Mononuclear cell (primary cell): ENCODE measurements at regions not wholly inside any gene's neighbourhood (a gene's known extent, or its start where the extent isn't known, plus 50 kb on each side); places are given as distances from the start of the nearest gene placed in this dataset.
"Not testable (repeated sequence)": the region's sequence is repeated elsewhere in the genome, so short reads cannot be mapped to it uniquely, and the experiment has no call there.

Experiments used
- H3K27me3 ChIP-seq: 2 replicates; pipeline ENCODE4 v1.6.0; 2011; ENCODE audit warnings: low read length, control low read depth; ENCODE audit not compliant: insufficient read depth
- H3K4me1 ChIP-seq: 2 replicates; pipeline ENCODE4 v1.5.1; 2011; ENCODE audit warnings: mild to moderate bottlenecking, low read length, control low read depth; ENCODE audit not compliant: insufficient read depth
- H3K4me3 ChIP-seq: 2 replicates; pipeline ENCODE4 v1.5.1; 2011; ENCODE audit warnings: mild to moderate bottlenecking, low read length, moderate library complexity
- H3K9me3 ChIP-seq: 2 replicates; pipeline ENCODE4 v1.5.1; 2011; ENCODE audit warnings: low read depth, mild to moderate bottlenecking, control low read depth, low read length

DNA sequence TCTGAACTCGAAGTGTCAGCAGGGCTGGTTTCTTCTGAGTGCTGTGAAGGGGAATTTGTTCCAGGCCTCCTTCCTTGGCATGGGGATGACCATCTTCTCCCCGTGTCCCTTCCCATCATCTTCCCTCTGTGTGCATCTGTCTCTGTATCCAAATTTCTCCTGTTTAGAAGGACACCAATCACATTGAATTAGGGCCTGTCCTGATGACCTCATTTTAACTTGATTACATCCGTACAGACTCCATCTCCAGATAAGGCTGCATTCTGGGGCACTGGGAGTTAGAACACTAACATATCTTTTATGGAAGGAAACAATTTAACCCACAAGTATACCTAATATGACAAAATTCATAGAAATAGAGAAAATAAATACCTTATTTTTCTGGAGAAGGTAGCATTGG, 76.8 kb upstream of the ANKRD1 start:
- Histone ChIP-seq H3K4me3 (no peak overlapping the region), H3K9me3 (no peaks in the 10 kb centered on the region), H3K4me1 (no peaks in the 10 kb centered on the region), H3K27me3 (no peaks in the 10 kb centered on the region)

DNA sequence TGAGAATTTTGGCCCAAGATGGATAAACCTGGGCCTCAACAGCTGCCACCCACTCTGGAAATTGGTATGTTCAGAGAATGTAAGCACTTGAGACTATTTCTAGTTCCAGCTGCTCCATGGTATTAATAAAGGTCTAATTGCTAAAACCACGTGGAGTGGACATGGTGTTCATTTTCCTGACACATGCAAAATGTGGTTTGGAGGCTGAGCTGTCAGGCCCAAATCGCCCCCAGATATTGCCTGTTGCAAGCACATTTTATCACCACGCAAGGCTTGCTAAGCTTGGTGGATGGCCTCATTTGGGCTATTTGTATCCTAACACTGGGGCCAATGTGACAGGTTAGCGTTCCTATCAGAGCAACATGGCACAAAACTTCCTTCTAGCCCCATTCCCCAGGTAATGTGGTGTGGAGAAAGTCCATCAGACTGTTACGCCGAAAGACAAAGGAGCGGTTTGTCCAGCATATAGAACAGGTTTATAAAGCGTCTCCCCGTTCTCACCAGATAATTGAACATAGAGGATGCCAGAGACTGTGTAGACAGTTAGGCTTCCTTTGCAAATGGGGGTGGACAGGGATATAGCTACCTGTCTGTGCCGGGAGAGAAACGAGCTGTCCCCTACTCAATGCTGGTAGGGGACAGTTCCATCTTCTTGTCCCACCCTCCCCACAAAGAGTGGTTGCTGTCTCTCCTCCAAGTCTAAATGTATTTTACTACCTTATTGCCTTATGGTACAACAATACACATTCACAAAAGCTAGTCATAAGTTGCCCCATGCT, 78.0 kb upstream of the ANKRD1 start:
- Histone ChIP-seq H3K27me3 (no peaks in the 10 kb centered on the region), H3K9me3 (no peaks in the 10 kb centered on the region), H3K4me1 (no peaks in the 10 kb centered on the region), H3K4me3 (no peak overlapping the region)

DNA sequence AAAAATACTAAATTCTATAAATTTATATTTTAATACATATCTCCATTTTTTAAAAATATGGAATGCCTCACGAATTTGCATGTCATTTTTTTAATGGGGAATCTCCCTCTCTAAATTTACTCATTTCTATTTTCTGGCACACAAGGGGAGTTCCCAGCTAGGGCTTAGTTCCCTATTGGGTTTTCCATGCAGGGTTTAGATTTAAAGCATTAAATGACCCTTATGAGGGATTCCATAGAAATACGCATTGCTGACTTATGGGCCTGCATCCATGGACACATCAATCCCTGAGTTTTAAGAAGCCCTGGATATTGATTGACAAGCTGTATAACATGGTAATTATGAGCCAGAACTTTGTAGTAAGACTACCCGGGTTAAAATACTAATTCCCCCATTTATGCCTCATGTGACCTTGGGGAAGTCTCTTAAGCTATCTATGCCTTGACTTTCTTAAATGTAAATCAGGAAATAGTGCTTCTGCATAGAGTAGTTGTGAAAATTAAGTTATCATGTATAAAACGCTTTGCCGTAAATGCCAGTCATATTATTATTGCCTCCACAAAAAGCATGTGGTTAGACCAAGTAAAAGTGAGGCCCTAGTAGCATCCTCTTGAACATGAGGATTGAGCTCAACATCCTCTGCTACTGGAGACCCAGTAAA, 78.8 kb upstream of the ANKRD1 start:
- no peak overlapping the region for H3K4me3 ChIP-seq
- no peaks in the 10 kb centered on the region for H3K27me3 ChIP-seq
- no peaks in the 10 kb centered on the region for H3K4me1 ChIP-seq
- H3K9me3 ChIP-seq, result no peaks in the 10 kb centered on the region

DNA sequence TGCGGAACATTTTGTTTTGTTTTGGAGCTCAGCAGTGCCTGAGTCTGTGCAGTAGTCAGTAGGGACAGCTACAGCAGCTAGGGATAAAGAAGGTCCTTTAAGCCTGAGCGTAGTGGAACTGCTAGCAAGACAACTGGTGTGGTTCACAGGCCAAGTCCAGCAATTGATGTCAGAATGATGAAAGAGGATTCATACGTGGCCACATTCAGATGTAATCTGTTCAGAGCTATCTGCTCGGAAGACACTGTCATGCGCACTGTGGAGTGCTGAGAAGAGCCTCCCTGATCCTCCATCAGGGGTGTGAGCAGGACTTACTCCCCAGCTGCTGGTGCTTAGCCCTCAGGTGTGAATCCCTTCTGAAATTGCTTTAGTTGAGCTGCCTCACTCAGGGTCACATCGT, 79.6 kb upstream of the ANKRD1 start:
- H3K9me3 ChIP-seq, result no peaks in the 10 kb centered on the region
- H3K4me1 ChIP-seq, result no peaks in the 10 kb centered on the region
- no peaks in the 10 kb centered on the region for H3K27me3 ChIP-seq
- H3K4me3 ChIP-seq, result no peak overlapping the region

DNA sequence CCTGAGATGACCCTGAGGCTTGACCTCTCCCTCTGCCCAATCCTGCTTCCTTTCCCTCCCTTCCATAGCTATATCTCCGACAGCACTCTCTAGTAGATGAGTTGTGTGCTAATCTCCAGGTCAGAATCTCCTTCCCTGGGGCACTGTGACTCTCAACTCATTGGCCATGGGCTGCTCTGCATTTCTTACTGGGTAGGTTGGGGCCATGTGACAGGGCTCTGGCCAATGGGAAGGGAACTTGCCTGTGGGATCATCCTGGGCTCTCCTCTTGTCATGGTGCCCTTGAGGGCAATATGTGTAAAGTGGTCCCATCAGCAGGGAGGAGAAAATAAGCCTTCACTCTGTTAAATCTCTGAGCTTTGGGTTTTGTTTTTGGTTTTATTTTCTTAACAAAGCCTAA, 80.1 kb upstream of the ANKRD1 start:
- H3K4me1 ChIP-seq, result no peaks in the 10 kb centered on the region
- H3K4me3 ChIP-seq, result no peak overlapping the region
- H3K9me3 ChIP-seq, result no peaks in the 10 kb centered on the region
- H3K27me3 ChIP-seq, result no peaks in the 10 kb centered on the region

DNA sequence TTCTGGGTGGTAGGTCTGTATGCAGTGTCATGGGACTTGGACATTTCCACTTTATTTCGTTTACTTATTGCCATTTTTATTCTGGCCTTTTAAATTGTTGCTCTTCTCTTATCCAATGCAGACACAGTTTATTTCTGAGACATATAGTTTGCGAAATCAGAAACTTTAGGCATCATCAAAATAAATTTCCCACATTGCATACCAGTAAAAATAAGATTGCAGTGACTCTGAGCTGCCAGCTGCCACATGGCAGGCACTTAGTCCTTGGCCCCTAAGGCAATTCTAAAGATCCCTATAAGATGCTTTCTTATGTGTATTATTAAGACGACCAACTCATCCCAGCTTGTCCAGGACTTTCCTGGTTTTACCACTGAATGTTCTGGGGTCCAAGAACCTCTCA, 81.8 kb upstream of the ANKRD1 start:
- no peaks in the 10 kb centered on the region for H3K27me3 ChIP-seq
- peaks cover 4% of the 10 kb centered on the region for H3K4me1 ChIP-seq
- no peak overlapping the region for H3K4me3 ChIP-seq
- no peaks in the 10 kb centered on the region for H3K9me3 ChIP-seq

DNA sequence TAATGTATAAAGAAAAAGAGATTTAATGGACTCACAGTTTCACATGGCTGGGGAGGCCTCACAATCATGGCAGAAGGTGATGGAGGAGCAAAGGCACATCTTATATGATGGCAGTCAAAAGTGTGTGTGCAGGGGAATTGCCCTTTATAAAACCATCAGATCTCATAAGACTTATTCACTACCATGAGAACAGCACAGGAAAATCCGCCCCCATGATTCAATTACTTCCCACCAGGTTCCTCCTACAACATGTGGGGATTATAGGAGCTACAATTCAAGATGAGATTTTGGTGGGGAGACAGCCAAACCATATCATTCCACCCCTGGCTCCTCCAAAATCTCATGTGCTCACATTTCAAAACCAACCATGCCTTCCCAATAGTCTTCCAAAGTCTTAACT, 82.5 kb upstream of the ANKRD1 start:
- not testable (repeated sequence) for H3K9me3 ChIP-seq, H3K4me1 ChIP-seq, H3K4me3 ChIP-seq, H3K27me3 ChIP-seq

DNA sequence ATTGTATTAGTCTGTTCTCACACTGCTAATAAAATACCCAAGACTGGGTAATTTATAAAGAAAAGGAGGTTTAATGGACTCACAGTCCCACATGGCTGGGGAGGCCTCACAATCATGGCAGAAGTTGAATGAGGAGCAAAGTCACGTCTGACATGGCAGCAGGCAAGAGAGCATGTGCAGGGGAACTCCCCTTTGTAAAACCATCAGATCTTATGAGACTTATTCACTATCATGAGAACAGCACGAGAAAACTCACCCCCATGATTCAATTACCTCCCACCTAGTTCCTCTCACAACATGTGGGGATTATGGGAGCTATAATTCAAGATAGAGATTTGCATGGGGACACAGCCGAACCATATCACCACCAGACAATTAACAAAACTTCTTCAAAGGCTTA, 84.4 kb upstream of the ANKRD1 start:
- H3K4me3 ChIP-seq, H3K27me3 ChIP-seq, H3K9me3 ChIP-seq, H3K4me1 ChIP-seq: not testable (repeated sequence)

DNA sequence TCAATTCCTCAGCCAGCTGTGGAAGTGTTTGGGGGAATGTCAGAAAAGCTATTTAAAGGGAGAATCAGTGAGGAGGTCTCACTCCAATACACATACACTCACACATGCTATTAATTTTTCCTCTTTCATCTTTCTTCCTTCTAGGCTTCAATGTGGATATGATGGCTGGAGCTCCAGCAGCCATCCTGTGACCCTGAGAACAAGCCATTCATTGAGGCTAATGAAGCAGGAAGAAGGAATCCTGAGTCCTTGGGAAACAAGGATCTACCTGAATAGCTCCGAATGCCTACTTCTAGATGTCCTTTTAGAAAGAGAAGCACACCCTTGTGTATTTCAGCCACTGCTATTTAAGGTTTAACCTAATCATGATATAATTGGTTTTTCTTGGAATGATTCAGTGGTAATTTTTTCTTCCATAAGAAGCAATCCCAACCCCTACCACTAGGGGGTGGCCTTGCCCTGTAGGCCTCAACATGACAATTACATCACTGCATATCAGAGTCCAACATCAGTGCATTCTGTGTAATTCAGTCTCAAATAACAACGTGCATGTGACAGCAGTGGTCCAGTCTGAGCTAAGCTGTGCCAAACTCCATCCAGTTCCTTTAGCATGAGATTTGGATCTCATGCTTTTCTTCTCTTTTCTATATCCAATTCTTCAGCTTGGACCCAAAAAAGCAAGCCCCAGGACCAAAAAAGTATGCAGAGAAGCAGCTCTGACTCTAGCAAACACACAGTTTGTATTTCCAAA, 85.3 kb upstream of the ANKRD1 start:
- Histone ChIP-seq H3K9me3 (no peaks in the 10 kb centered on the region), H3K4me1 (peaks cover 7% of the 10 kb centered on the region), H3K4me3 (no peak overlapping the region), H3K27me3 (no peaks in the 10 kb centered on the region)

DNA sequence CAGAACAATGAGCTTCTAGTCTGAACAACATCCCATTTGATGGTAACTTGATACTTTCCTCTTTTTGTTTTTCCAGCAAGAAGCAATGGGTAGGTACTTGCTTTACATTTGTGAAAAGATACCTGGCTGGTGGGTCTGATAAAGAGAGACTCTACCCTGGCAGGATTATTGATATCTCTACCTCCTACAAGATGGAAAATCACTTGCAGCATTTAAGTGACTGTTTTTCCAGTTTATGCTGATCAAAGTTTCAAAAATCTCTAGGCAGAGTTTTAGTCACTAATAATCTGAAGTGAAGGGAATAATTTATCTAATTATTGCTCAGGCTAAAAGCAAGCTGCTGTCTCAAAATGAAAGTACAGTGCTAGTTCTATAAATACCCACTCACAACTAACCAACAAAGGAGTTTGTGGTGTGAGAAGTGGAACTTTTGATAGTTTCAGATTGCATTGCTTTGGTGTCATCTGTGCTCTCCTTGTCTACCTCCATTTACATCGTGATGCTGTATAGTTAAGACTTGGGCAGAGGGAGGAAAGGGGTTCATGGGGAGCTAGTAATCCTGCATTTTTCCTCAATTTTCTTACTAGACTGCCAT, 86.0 kb upstream of the ANKRD1 start:
- no peak overlapping the region for H3K4me3 ChIP-seq

DNA sequence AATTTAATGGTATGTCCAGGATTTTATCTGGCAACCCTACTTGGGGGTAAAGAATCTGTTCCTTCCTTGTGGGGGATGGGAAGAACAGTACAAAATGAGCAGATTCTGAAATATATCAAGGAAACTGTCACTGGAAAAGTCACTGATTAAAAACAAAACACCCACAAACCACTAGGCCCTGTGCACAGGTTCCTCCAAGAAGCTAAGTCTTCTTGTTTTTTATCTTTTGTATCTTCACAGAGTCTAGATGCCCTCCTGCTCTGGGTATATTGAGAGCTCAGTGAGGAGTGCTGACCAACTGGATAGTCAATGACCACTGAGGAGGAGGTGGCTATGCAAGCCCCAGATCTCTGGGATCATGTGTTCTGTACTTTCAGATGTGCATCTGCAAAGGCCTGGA, 86.8 kb upstream of the ANKRD1 start:
- no peak overlapping the region for H3K4me3 ChIP-seq
- peaks cover 7% of the 10 kb centered on the region for H3K4me1 ChIP-seq
- H3K27me3 ChIP-seq, result no peaks in the 10 kb centered on the region
- no peaks in the 10 kb centered on the region for H3K9me3 ChIP-seq

More for the DNA sequence above, 86.0 kb upstream of the ANKRD1 start:
- H3K4me1 ChIP-seq, result peaks cover 7% of the 10 kb centered on the region
- H3K9me3 ChIP-seq, result no peaks in the 10 kb centered on the region
- no peaks in the 10 kb centered on the region for H3K27me3 ChIP-seq

DNA sequence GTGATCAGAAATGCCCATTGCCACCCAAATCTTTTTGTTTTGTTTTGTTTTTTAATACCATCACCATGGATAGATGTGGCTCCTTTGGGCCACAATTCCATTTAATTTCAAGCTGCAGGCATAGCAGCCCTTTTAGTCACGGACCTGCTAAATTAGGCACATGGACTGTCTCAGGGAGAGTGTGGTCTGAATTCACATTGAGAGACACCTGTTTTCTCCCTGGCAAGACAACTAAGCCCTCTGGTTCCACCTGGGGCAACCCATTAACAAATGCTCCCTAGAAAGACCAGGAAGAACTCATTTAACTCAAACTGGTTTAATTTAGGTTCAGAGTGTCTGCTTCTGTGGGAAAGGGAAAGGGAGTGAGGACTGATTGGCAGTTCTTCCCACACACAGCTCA, 88.2 kb upstream of the ANKRD1 start:
- Histone ChIP-seq H3K4me3 (no peak overlapping the region), H3K27me3 (no peaks in the 10 kb centered on the region), H3K9me3 (no peaks in the 10 kb centered on the region), H3K4me1 (peaks cover 7% of the 10 kb centered on the region)

DNA sequence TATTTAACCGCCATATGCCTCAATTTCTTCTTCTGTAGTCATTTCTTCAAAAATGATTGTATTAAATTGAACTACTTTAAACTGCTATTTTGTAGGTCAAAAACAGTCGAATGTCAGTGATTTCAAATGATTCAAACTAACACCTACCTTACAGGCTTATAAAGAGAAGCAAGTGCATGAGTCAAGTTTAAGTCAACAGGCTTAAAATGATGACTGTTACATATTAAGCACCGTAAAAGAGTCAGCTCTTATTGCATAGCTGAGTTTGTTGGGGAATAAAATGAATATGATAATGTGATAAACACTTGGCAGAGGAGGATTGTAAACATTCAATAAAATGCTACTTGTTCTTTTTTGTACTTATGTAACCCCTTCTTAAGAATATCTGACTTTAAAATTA, 90.1 kb upstream of the ANKRD1 start:
- H3K27me3 ChIP-seq, result no peaks in the 10 kb centered on the region
- no peaks in the 10 kb centered on the region for H3K9me3 ChIP-seq
- H3K4me1 ChIP-seq, result peaks cover 7% of the 10 kb centered on the region
- H3K4me3 ChIP-seq, result no peak overlapping the region

DNA sequence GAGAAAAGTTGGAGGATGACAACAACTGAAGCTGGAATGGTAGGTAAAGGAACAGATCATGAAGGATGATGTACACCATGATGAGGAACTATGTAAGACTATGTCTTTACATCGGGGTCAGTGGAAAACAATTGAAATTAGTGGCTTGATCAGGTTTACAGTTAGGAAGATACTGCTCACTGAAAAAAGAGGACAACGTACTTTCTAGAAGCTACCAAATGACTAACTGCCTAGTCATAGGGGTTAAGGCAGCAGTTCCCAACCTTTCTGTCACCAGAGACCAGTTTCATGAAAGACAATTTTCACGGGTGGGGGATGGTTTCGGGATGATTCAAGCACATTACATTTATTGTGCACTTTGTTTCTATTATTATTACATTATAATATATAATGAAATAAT, 91.6 kb upstream of the ANKRD1 start:
- no peaks in the 10 kb centered on the region for H3K9me3 ChIP-seq
- peaks cover 4% of the 10 kb centered on the region for H3K4me1 ChIP-seq
- H3K27me3 ChIP-seq, result no peaks in the 10 kb centered on the region
- no peak overlapping the region for H3K4me3 ChIP-seq

DNA sequence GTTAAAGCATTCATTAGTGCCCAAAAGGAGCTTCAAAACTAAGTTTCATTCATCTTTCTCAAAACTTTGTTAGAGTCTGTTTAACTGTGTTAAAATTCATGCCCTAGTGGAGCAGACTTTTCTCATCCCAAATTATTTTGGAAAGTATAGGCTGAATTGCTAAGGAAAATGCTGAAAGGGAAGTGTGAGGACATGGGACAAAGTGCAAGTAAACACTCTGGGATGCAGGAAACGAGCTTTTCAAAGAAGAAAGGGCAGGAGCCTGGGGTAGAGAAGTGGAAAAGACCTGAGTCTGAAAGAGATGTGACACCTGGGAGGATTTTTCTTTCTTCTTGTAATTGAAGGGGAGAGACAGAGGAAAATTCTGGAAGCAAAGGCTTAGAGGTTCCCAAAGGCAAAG, 93.1 kb upstream of the ANKRD1 start:
- Histone ChIP-seq H3K4me3 (no peak overlapping the region), H3K27me3 (no peaks in the 10 kb centered on the region), H3K9me3 (no peaks in the 10 kb centered on the region), H3K4me1 (no peaks in the 10 kb centered on the region)
